ENCODE measurements at regions not wholly inside any gene's neighbourhood (a gene's known extent, or its start where the extent isn't known, plus 50 kb on each side); places are given as distances from the start of the nearest gene placed in this dataset.

GRCh38 chr5:39586185-39586584 is 161.4 kb upstream of the DAB2 start:
- DNase-seq (ENCODE audit: low read depth) = no peak
- TF ChIP-seq CTCF (IDR thresholded peaks at IDR 0.05; ENCODE audit: control insufficient read depth, insufficient read depth, low read depth, low read length, missing control alignments) = no peak
- H3K4me3 ChIP-seq (ENCODE audit: control insufficient read depth, low read depth, low read length) = no peak overlapping the region

- H3K4me3 ChIP-seq (ENCODE audit: control insufficient read depth, low read depth, low read length) = no peak overlapping the region
- no peak for TF ChIP-seq CTCF (IDR thresholded peaks at IDR 0.05; ENCODE audit: control insufficient read depth, insufficient read depth, low read depth, low read length, missing control alignments)
- DNase-seq (ENCODE audit: low read depth) = no peak
These were observed 160.1 kb upstream of the DAB2 start for GRCh38 chr5:39584927-39585326.

- peak; percentile 65 for DNase-seq (ENCODE audit: low read depth)
- H3K4me3 ChIP-seq (ENCODE audit: control insufficient read depth, low read depth, low read length) = no peak overlapping the region
- TF ChIP-seq CTCF (IDR thresholded peaks at IDR 0.05; ENCODE audit: control insufficient read depth, insufficient read depth, low read depth, low read length, missing control alignments) = no peak
These were observed 156.1 kb upstream of the DAB2 start for GRCh38 chr5:39580702-39581453.

GRCh38 chr5:39579750-39580149 is 155.0 kb upstream of the DAB2 start:
- H3K4me3 ChIP-seq (ENCODE audit: control insufficient read depth, low read depth, low read length) = no peak overlapping the region
- TF ChIP-seq CTCF (IDR thresholded peaks at IDR 0.05; ENCODE audit: control insufficient read depth, insufficient read depth, low read depth, low read length, missing control alignments) = no peak
- no peak for DNase-seq (ENCODE audit: low read depth)

GRCh38 chr5:39578887-39579497 is 154.2 kb upstream of the DAB2 start:
- peak; percentile 31 for TF ChIP-seq CTCF (IDR thresholded peaks at IDR 0.05; ENCODE audit: control insufficient read depth, insufficient read depth, low read depth, low read length, missing control alignments)
- H3K4me3 ChIP-seq (ENCODE audit: control insufficient read depth, low read depth, low read length) = no peak overlapping the region
- no peak for DNase-seq (ENCODE audit: low read depth)

- DNase-seq (ENCODE audit: low read depth) = no peak
- TF ChIP-seq CTCF (IDR thresholded peaks at IDR 0.05; ENCODE audit: control insufficient read depth, insufficient read depth, low read depth, low read length, missing control alignments) = no peak
These were observed 152.7 kb upstream of the DAB2 start for GRCh38 chr5:39577529-39577928.

More at GRCh38 chr5:39577529-39577928, 152.7 kb upstream of the DAB2 start:
- H3K4me3 ChIP-seq (ENCODE audit: control insufficient read depth, low read depth, low read length) = no peak overlapping the region
